ENCODE measurements at regions not wholly inside any gene's neighbourhood (a gene's known extent, or its start where the extent isn't known, plus 50 kb on each side); places are given as distances from the start of the nearest gene placed in this dataset.
"Not testable (repeated sequence)": the region's sequence is repeated elsewhere in the genome, so short reads cannot be mapped to it uniquely, and the experiment has no call there.

GRCh38 chr5:175344331-175345195 lies 99.4 kb downstream of the DRD1 start:
- DNase-seq, result no peak

GRCh38 chr5:175343308-175343707 lies 100.7 kb downstream of the DRD1 start:
- DNase-seq, result no peak

GRCh38 chr5:175340180-175340579 lies 103.8 kb downstream of the DRD1 start:
- no peak for DNase-seq

GRCh38 chr5:175337680-175338079 lies 106.3 kb downstream of the DRD1 start:
- DNase-seq, result no peak

GRCh38 chr5:175336781-175337180 lies 107.2 kb downstream of the DRD1 start:
- no peak for DNase-seq

- DNase-seq, result no peak
These were observed 108.3 kb downstream of the DRD1 start for GRCh38 chr5:175335691-175336090.

- not testable (repeated sequence) for DNase-seq
These were observed 112.6 kb downstream of the DRD1 start for GRCh38 chr5:175331173-175332036.

GRCh38 chr5:175329976-175330375 lies 114.0 kb downstream of the DRD1 start:
- DNase-seq, result no peak

- DNase-seq, result no peak
These were observed 115.3 kb downstream of the DRD1 start for GRCh38 chr5:175328687-175329086.

GRCh38 chr5:175328176-175328575 lies 115.8 kb downstream of the DRD1 start:
- no peak for DNase-seq

GRCh38 chr5:175325681-175326080 lies 118.3 kb downstream of the DRD1 start:
- no peak for DNase-seq

GRCh38 chr5:175321927-175322532 lies 122.0 kb downstream of the DRD1 start:
- DNase-seq, result no peak

GRCh38 chr5:175319199-175319598 lies 124.8 kb downstream of the DRD1 start:
- no peak for DNase-seq

GRCh38 chr5:175317872-175318271 lies 126.1 kb downstream of the DRD1 start:
- no peak for DNase-seq

GRCh38 chr5:175309218-175309810 lies 134.7 kb downstream of the DRD1 start:
- no peak for DNase-seq

GRCh38 chr5:175308701-175309100 lies 135.3 kb downstream of the DRD1 start:
- no peak for DNase-seq

- DNase-seq, result no peak
These were observed 137.6 kb downstream of the DRD1 start for GRCh38 chr5:175306381-175306780.

- no peak for DNase-seq
These were observed 138.7 kb downstream of the DRD1 start for GRCh38 chr5:175305251-175305650.

- DNase-seq, result no peak
These were observed 153.6 kb downstream of the DRD1 start for GRCh38 chr5:175290379-175290778.

GRCh38 chr5:175288048-175288621 lies 155.8 kb downstream of the DRD1 start:
- peak; percentile 84 for DNase-seq

GRCh38 chr5:175286981-175287380 lies 157.0 kb downstream of the DRD1 start:
- DNase-seq, result no peak

- no peak for DNase-seq
These were observed 158.7 kb downstream of the DRD1 start for GRCh38 chr5:175285261-175285660.

GRCh38 chr5:175284806-175285205 lies 159.2 kb downstream of the DRD1 start:
- no peak for DNase-seq

All from NCI-H2171 (cell line).